ENCODE measurements at regions not wholly inside any gene's neighbourhood (a gene's known extent, or its start where the extent isn't known, plus 50 kb on each side); places are given as distances from the start of the nearest gene placed in this dataset.

DNA sequence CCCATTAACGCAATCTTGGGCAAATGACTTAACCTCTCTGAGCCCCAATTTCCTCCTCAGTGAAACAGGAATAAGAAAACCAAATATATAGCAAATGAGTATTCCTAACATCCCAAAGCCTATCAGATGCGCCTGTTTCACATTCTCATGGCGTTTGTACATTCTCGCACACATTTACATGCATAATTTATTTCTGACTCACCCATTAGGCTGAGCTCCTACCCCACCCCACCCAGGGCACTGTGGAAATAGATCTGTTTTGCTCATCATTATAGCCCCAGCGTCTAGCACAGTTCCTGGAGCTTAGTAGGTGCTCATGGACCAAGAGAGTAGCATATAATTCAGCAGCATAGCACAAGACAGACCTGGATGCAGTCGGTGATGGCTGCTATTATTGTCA lies 146.1 kb upstream of the VANGL1 start:
- peaks cover 60% of the 10 kb centered on the region for H3K4me1 Mint-ChIP-seq (ENCODE audit: low read depth)
- no peaks in the 10 kb centered on the region for H3K36me3 Mint-ChIP-seq (ENCODE audit: low read depth)
- TF ChIP-seq, protein P1, sequence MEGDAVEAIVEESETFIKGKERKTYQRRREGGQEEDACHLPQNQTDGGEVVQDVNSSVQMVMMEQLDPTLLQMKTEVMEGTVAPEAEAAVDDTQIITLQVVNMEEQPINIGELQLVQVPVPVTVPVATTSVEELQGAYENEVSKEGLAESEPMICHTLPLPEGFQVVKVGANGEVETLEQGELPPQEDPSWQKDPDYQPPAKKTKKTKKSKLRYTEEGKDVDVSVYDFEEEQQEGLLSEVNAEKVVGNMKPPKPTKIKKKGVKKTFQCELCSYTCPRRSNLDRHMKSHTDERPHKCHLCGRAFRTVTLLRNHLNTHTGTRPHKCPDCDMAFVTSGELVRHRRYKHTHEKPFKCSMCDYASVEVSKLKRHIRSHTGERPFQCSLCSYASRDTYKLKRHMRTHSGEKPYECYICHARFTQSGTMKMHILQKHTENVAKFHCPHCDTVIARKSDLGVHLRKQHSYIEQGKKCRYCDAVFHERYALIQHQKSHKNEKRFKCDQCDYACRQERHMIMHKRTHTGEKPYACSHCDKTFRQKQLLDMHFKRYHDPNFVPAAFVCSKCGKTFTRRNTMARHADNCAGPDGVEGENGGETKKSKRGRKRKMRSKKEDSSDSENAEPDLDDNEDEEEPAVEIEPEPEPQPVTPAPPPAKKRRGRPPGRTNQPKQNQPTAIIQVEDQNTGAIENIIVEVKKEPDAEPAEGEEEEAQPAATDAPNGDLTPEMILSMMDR (IDR thresholded peaks at IDR 0.05), result no peak
- H3K27ac Mint-ChIP-seq (ENCODE audit: unreplicated experiment), result no peak overlapping the region
- no peak overlapping the region for H3K4me3 Mint-ChIP-seq (ENCODE audit: unreplicated experiment)
- H3K9me3 Mint-ChIP-seq (ENCODE audit: low read depth), result no peaks in the 10 kb centered on the region
- no peak for DNase-seq (ENCODE audit: low spot score)
- no peaks in the 10 kb centered on the region for H3K27me3 Mint-ChIP-seq (ENCODE audit: low read depth)

DNA sequence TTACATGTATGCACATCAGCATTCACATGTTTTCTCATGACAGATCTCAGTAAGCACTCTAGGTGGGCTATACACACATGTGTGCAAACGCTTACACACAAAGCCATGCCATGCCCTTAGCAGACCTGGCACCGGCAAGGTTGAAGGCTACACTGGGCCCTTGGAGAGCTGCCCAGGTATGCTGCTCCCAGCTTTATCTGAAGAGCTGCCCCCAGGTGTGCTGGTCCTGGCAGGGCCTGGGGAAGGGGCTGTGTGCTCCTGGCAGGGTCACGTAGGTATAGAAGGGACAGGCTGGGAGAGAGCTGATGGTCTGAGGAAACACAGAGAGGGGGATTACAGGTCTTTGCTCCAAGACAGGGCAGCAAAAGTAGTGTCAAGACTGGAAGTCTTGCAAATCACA lies 146.7 kb upstream of the VANGL1 start:
- Mint-ChIP-seq H3K36me3 (ENCODE audit: low read depth) (no peaks in the 10 kb centered on the region), H3K27me3 (ENCODE audit: low read depth) (no peaks in the 10 kb centered on the region), H3K4me3 (ENCODE audit: unreplicated experiment) (no peak overlapping the region), H3K27ac (ENCODE audit: unreplicated experiment) (no peak overlapping the region), H3K9me3 (ENCODE audit: low read depth) (no peaks in the 10 kb centered on the region), H3K4me1 (ENCODE audit: low read depth) (peaks cover 58% of the 10 kb centered on the region)
- TF ChIP-seq, protein P1 (IDR thresholded peaks at IDR 0.05), result no peak
- DNase-seq (ENCODE audit: low spot score), result no peak

DNA sequence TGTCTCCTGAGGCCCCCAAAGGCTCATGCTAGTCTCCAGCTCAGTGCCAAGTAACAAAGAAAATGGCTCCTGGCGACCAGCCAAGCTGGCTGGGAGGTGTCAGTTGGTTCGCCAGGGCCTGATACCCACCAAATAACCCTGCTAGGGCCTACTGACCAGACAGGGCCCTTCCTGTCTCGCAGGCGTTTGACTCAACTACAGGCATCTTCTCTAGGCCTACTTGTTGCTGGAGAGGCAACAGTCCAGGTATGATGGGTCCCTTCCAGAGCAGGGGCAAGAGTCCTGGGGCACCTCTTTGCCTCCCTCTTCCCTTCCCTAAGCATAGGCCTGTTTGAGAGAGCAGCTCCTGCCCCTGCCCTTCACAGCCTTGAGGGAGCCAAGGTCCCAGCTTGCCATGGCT lies 147.9 kb upstream of the VANGL1 start:
- peaks cover 50% of the 10 kb centered on the region for H3K4me1 Mint-ChIP-seq (ENCODE audit: low read depth)
- H3K36me3 Mint-ChIP-seq (ENCODE audit: low read depth), result no peaks in the 10 kb centered on the region
- H3K27ac Mint-ChIP-seq (ENCODE audit: unreplicated experiment), result no peak overlapping the region
- H3K4me3 Mint-ChIP-seq (ENCODE audit: unreplicated experiment), result no peak overlapping the region
- no peaks in the 10 kb centered on the region for H3K27me3 Mint-ChIP-seq (ENCODE audit: low read depth)
- H3K9me3 Mint-ChIP-seq (ENCODE audit: low read depth), result peaks cover 6% of the 10 kb centered on the region
- DNase-seq (ENCODE audit: low spot score), result no peak
- TF ChIP-seq, protein P1 (IDR thresholded peaks at IDR 0.05), result no peak

DNA sequence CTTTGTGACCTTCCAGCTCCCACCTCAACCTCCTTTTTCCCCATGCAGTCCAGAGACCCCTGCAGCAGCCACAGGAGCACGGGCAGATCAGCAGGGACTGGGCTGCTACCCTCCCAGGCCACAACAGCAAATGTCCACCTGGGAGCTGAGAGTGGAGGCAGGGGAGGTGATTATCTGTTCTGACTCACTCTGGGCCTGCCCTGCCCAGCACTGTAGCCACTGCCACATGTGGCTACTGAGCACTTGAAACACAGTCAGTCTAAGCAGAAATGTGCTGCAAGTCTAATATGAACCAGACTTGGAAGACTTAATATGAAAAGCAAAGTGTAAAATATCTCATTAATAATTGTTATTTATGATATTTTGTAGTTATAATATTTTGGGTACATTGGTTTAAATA lies 148.9 kb upstream of the VANGL1 start:
- H3K27ac Mint-ChIP-seq (ENCODE audit: unreplicated experiment), result peak overlapping the region; percentile 34
- no peaks in the 10 kb centered on the region for H3K36me3 Mint-ChIP-seq (ENCODE audit: low read depth)
- TF ChIP-seq, protein P1 (IDR thresholded peaks at IDR 0.05), result no peak
- H3K4me1 Mint-ChIP-seq (ENCODE audit: low read depth), result peaks cover 42% of the 10 kb centered on the region
- H3K27me3 Mint-ChIP-seq (ENCODE audit: low read depth), result no peaks in the 10 kb centered on the region
- peaks cover 6% of the 10 kb centered on the region for H3K9me3 Mint-ChIP-seq (ENCODE audit: low read depth)
- no peak overlapping the region for H3K4me3 Mint-ChIP-seq (ENCODE audit: unreplicated experiment)
- no peak for DNase-seq (ENCODE audit: low spot score)

DNA sequence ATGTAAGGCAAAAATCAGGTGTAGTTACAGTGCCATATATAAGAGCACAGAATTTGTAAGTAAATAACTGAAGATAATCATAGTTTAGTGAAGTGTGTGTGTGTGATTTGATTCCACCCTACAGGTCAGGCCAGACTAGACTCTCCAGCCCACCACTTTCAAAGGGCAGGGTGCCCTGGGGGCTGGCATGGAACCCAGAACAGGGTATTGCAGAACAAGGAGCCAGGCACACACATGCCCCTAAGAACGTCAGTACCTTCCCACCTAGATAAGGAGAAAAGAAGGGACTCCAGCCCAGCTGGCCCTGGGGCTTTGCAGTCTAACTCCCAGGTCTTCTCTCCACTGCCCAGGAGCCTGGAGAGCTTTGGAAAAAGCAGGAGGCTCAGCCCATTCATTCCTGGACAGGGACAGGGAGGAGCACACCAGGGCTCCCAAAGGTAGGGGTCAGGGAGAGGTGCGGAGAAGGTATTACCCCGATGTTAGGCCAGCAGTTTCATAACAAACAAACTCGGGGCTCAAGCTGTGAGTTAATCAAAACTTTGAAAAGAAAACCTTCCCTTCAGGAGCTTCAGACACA lies 149.7 kb upstream of the VANGL1 start:
- H3K4me3 Mint-ChIP-seq (ENCODE audit: unreplicated experiment), result no peak overlapping the region
- H3K27me3 Mint-ChIP-seq (ENCODE audit: low read depth), result no peaks in the 10 kb centered on the region
- H3K4me1 Mint-ChIP-seq (ENCODE audit: low read depth), result peaks cover 34% of the 10 kb centered on the region
- H3K36me3 Mint-ChIP-seq (ENCODE audit: low read depth), result no peaks in the 10 kb centered on the region
- TF ChIP-seq, protein P1 (IDR thresholded peaks at IDR 0.05), result no peak
- peak overlapping the region; percentile 32 for H3K27ac Mint-ChIP-seq (ENCODE audit: unreplicated experiment)
- H3K9me3 Mint-ChIP-seq (ENCODE audit: low read depth), result peaks cover 6% of the 10 kb centered on the region
- DNase-seq (ENCODE audit: low spot score), result no peak
